ENCODE measurements at regions not wholly inside any gene's neighbourhood (a gene's known extent, or its start where the extent isn't known, plus 50 kb on each side); places are given as distances from the start of the nearest gene placed in this dataset.

DNA sequence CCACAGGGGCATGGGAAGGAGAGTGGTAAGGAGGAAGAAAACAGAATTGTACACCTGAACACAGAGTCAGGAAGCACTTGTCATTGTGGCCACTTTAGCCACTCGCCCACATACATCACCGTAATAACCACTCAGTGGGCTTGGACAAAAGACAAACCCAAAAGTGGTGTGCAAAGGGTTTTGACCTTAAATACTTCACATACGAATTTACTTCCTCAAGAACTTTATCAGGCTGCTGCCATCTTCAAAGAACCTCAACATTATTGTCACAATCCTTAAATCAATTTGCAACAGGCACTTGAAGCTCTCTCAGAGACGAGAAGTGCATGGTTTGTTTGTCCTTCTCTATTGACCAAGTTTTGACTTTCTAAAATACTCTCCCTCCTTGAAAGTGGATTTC lies 187.3 kb upstream of the EGLN3 start:
- H3K4me3 ChIP-seq (ENCODE audit: low read length) = no peak overlapping the region
- H3K9me2 ChIP-seq (replicated peaks; ENCODE audit: control insufficient read depth, low read length) = no peaks in the 10 kb centered on the region
- TF ChIP-seq EZH2phosphoT487 (IDR thresholded peaks at IDR 0.05; ENCODE audit: borderline replicate concordance, low read length) = no peak
- TF ChIP-seq, protein P1, sequence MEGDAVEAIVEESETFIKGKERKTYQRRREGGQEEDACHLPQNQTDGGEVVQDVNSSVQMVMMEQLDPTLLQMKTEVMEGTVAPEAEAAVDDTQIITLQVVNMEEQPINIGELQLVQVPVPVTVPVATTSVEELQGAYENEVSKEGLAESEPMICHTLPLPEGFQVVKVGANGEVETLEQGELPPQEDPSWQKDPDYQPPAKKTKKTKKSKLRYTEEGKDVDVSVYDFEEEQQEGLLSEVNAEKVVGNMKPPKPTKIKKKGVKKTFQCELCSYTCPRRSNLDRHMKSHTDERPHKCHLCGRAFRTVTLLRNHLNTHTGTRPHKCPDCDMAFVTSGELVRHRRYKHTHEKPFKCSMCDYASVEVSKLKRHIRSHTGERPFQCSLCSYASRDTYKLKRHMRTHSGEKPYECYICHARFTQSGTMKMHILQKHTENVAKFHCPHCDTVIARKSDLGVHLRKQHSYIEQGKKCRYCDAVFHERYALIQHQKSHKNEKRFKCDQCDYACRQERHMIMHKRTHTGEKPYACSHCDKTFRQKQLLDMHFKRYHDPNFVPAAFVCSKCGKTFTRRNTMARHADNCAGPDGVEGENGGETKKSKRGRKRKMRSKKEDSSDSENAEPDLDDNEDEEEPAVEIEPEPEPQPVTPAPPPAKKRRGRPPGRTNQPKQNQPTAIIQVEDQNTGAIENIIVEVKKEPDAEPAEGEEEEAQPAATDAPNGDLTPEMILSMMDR (IDR thresholded peaks at IDR 0.05; ENCODE audit: low read depth, low read length, poor library complexity, severe bottlenecking) = no peak
- H4K20me1 ChIP-seq (ENCODE audit: control insufficient read depth, insufficient read depth, low read depth, low read length) = no peaks in the 10 kb centered on the region
- H3K4me2 ChIP-seq (ENCODE audit: low read length) = no peak overlapping the region
- no peaks in the 10 kb centered on the region for H3F3A ChIP-seq (ENCODE audit: control insufficient read depth, insufficient read depth)
- H3K79me2 ChIP-seq (ENCODE audit: control insufficient read depth, low read length) = no peaks in the 10 kb centered on the region
- no peaks in the 10 kb centered on the region for H3K27me3 ChIP-seq (ENCODE audit: control insufficient read depth, low read length)
- H3K27ac ChIP-seq (ENCODE audit: low read depth, low read length) = no peak overlapping the region
- H3K36me3 ChIP-seq (ENCODE audit: control insufficient read depth, low read length) = no peaks in the 10 kb centered on the region
- no peaks in the 10 kb centered on the region for H3K9me3 ChIP-seq (ENCODE audit: control insufficient read depth, insufficient read depth, low read length)
- H3K4me1 ChIP-seq (ENCODE audit: control insufficient read depth, low read length) = no peaks in the 10 kb centered on the region

DNA sequence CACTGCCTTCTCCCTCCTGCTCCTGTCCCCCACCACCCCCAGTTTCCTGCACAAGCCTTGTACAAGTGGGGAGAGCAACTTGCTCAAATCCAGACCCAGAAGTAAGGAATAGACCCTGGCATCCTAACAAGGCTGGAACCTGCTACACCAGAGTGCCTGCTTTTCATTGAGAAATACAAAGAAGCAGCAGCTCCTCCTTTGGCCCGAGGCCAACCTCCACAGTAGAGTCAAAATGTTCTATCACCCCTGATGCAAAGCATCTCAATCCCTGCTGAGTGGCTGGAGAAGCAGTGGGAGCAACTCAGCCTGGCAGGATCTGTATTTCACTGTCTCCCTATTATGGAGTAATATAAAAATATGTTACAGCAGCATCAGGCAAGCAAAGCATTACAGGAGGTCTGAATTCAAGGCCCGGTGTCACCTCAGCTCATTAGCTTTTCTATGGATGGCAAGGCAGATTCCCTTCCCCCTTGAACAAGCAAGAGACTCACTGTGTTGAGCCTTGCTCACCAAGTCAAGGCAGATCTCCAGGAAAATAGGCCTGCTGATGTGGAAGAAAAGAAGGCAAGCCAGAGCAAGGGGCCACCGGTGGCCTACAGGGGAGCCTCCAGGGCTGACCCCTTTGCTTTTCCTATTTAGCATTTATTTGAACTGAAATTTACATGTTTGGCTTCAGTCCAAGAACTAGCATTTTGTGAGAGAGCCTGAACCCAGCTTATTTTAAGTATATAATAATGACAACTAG lies 186.3 kb upstream of the EGLN3 start:
- Histone ChIP-seq H3K36me3 (ENCODE audit: control insufficient read depth, low read length) (no peaks in the 10 kb centered on the region), H3K4me3 (ENCODE audit: low read length) (no peak overlapping the region), H3F3A (ENCODE audit: control insufficient read depth, insufficient read depth) (no peaks in the 10 kb centered on the region), H4K20me1 (ENCODE audit: control insufficient read depth, insufficient read depth, low read depth, low read length) (no peaks in the 10 kb centered on the region), H3K27ac (ENCODE audit: low read depth, low read length) (no peak overlapping the region), H3K79me2 (ENCODE audit: control insufficient read depth, low read length) (no peaks in the 10 kb centered on the region), H3K9me2 (replicated peaks; ENCODE audit: control insufficient read depth, low read length) (no peaks in the 10 kb centered on the region), H3K9me3 (ENCODE audit: control insufficient read depth, insufficient read depth, low read length) (no peaks in the 10 kb centered on the region), H3K4me2 (ENCODE audit: low read length) (no peak overlapping the region), H3K4me1 (ENCODE audit: control insufficient read depth, low read length) (no peaks in the 10 kb centered on the region), H3K27me3 (ENCODE audit: control insufficient read depth, low read length) (no peaks in the 10 kb centered on the region)
- no peak for TF ChIP-seq EZH2phosphoT487 (IDR thresholded peaks at IDR 0.05; ENCODE audit: borderline replicate concordance, low read length)
- TF ChIP-seq, protein P1 (IDR thresholded peaks at IDR 0.05; ENCODE audit: low read depth, low read length, poor library complexity, severe bottlenecking) = no peak

DNA sequence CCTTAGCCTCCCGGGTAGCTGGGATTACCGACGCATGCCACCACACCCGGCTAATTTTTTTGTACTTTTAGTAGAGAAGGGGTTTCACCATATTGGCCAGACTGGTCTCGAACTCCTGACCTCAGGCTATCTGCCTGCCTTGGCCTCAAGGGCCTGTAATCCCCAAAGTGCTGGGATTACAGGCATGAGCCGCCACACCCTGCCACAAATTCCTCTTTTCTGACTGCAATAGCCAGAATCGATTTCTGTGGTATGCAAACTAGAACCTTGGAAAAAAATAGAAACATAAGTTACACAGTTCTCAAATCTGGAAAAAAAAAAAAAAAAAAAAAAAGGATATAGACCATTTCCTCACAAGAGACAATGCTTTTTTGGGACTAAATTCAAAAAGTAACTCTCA lies 184.6 kb upstream of the EGLN3 start:
- TF ChIP-seq, protein P1 (IDR thresholded peaks at IDR 0.05; ENCODE audit: low read depth, low read length, poor library complexity, severe bottlenecking) = no peak
- no peak for TF ChIP-seq EZH2phosphoT487 (IDR thresholded peaks at IDR 0.05; ENCODE audit: borderline replicate concordance, low read length)
- Histone ChIP-seq H3K4me2 (ENCODE audit: low read length) (no peak overlapping the region), H4K20me1 (ENCODE audit: control insufficient read depth, insufficient read depth, low read depth, low read length) (no peaks in the 10 kb centered on the region), H3K9me3 (ENCODE audit: control insufficient read depth, insufficient read depth, low read length) (no peaks in the 10 kb centered on the region), H3K4me3 (ENCODE audit: low read length) (no peak overlapping the region), H3K27me3 (ENCODE audit: control insufficient read depth, low read length) (no peaks in the 10 kb centered on the region), H3K27ac (ENCODE audit: low read depth, low read length) (no peak overlapping the region), H3F3A (ENCODE audit: control insufficient read depth, insufficient read depth) (no peaks in the 10 kb centered on the region), H3K79me2 (ENCODE audit: control insufficient read depth, low read length) (no peaks in the 10 kb centered on the region), H3K4me1 (ENCODE audit: control insufficient read depth, low read length) (no peaks in the 10 kb centered on the region), H3K36me3 (ENCODE audit: control insufficient read depth, low read length) (no peaks in the 10 kb centered on the region), H3K9me2 (replicated peaks; ENCODE audit: control insufficient read depth, low read length) (no peaks in the 10 kb centered on the region)
